HG02571 (cell line): ENCODE measurements at regions not wholly inside any gene's neighbourhood (a gene's known extent, or its start where the extent isn't known, plus 50 kb on each side); places are given as distances from the start of the nearest gene placed in this dataset.

Experiments
- ATAC-seq: cut with Tn5 transposase; IDR thresholded peaks from one replicate; pipeline ENCODE4 v1.9.1; 2021; ENCODE audit warnings: mild to moderate bottlenecking, moderate library complexity; ENCODE audit not compliant: unreplicated experiment

DNA sequence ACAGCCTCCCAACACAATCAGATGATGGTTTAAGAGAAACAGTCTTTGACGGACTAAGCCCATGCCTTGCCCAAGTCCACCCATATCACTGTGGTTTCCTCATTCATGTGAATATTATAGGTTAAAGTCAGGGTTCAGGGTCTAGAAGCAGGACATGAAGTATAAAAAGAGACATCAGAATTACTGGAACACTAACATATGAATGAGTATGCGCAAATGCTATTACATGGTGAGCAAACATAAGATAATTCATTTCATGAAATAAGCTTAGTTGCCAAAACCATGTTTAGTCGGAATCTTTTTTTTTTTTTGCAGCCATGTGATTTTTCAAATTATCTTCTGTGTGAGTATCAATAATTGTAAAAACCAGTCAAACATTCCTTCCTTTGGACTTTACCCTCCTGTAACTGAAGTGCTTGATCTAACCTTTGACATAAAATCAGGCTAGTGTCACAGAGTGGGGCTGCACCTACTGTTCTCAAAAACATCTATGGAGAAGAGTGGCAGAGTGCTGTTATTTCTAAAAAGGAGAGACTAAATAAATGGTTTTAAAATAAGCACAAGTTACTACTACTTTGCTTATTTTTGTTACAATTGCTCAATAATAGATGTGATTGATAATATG is 84.9 kb upstream of the NRIP1 start:
- ATAC-seq = no peak

DNA sequence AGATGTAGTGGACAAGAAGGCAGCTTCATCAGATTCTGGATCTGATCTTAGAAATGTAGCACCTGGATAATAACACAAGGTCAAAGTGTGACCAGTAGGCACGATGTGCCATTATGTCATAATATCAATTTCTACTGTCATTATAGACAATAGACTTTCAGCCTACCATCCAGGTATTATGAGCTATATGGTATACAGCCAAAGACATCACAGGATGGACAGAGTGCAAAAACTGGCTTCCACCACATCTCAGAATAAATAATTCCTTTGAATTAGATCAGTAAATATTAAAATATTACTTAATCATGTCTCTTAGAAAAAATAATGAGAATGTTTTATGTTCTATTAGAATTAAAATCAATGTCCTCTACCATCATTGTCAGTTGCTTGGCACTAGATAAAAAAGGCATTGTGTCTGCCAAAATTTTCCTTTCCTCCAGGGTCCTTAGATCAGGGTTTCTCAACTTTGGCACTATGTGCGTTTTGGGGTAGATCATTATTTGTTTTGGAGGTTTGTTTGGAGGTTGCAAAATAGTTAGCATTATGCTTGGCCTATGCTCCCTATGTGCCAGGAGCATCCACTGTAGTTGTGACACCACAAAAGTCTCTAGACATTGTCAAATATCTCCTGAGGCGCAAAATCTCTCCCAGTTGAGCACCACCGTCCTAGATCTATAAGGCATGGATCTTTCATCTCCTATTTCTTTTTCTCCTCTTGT is 86.7 kb upstream of the NRIP1 start:
- ATAC-seq = no peak

DNA sequence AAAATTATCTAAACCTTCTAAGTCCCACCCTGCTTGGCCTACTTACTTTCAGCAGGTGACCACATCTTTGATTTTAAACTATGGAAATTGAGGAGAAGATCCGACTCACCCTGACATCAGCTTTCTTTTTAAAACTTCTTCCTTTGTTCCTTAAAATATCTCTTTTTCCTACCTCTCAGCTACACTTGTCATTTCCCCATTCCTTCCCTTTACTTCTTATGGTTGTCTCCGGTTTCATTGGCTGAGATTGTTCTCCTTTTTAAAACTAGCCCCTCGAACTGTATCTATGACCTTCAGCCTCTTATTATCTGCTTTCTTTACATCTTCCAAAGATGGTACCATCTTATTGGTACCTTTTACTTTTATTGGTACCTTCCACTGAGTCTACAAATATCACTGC is 87.8 kb upstream of the NRIP1 start:
- no peak for ATAC-seq

DNA sequence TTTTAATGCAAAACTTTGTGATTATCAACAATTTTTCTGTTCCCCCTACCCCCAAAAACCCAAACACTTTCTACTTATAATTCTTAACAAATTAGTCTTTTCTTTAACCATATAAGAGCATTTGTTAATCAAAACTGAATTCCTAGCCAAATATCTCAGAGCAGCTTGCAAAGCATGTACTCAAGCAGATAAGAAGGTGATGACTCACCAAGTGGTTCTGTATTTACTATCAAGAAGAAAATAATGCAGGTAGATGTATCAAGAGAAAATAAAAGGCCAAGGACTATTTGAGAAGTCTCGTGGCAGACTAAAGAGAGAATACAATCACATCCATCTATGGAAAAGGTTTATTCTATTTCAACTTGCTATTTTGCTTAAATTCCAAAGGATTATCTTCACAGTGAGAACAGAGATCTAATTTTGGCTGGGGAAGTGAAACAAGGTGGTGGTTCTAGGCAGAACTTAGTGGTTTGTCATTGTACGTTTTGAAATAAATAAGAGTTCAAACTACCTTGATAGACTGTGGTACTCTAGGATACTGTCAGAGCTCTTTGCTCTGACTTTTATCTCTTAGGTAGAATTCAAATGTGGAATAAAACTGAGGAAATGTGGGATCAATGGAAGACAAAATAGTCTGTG is 94.7 kb upstream of the NRIP1 start:
- no peak for ATAC-seq

DNA sequence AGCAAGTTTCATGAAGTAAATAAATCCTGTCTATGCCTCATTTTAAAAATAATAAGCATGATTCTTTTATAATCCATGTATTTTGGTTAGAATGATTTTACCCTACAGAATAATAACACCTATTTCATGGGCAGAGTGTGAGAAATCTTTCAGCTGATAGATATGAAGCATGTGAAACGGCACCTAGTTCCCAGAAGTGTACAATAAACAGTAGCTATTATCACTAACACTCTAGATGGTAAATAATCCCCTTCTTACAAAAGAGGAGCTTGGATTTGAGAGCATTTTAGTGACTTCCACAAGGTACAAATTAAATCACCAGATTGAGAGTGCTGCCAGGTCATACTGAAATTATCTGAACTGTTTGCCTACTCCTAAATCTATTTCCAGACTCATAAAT is 95.3 kb upstream of the NRIP1 start:
- ATAC-seq = no peak

DNA sequence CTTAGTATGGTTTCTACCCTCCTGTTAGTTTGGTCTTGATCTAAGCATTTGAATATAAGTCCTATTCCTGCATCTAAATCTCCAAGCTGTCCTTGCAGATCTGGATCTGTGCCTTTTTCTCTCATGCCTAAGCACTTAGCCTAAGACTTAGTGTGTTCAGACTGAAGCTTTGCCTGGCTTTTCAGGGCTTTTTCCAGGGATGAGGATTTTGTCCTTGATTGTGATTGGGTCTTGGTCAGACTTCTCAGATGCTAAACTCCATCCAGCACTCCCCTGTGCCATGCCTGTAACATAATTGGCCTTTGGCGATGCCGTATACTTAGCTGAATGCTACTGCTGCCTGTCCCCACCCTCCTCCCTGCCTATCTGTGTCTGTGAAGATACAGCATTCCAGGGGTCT is 98.1 kb upstream of the NRIP1 start:
- ATAC-seq = no peak

DNA sequence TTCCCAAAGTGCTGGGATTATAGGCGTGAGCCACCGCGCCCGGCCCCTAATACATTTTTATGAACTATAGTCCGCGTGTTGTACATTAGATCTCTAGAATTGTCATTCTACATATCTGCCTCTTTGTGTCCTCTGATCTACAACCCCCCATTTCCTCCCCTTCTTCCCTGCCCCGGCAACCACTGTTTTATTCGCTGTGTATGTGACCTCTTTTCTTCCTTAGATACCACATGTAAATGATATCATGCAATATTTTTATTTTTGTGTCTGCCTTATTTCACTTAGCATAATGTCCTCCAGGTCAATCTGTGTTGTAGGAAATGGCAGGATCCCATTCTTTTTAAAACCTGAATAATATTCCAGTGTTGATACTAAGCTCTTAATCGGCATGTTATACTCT is 99.5 kb upstream of the NRIP1 start:
- ATAC-seq = no peak

DNA sequence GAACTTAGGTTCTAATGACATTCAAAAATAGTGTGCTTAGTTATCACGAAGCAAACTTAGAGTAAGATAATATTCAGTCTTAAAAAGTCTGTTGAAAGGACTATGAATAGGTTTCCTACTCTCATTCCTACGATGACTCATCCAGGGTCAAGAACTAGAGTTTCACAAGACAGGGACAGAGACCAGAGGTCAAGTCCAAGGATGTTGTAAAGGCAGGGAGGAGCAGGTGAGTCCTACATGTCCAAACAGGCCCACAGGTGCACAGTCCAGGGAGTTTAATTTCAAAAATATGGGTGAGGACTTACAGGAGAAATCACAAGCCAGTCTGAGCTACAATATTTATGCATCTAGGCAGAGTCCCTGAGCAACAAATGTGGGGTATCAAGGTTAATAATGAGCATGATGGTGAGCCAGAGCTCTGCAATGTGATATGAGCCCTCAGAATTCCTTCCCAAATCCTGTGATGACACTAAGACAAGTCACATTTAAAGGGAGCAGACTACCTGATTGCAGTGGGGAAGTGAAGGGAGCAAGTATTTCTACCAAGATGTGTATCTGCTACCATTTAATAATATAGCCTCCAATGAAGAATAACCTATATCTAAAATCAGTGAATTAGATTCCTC is 100.0 kb upstream of the NRIP1 start:
- no peak for ATAC-seq

DNA sequence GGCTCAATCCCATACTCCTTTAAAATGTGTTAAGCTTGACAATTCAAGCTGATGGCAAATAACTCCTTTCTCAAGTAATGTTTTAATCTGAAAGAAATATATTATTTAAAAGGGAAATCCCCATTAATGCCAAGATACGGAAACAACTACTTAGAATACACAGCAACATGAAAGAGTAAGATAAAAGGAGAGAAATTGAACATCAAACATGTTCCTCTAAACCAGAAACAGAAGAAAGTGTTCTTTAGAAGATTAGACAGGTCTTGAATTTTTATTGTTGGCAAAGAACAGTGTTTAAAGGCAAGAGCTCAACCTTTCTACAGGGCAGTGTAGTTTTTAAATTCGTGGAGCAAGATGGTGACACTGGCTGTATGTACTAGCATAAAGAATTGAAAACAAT is 105.8 kb upstream of the NRIP1 start:
- ATAC-seq = no peak

DNA sequence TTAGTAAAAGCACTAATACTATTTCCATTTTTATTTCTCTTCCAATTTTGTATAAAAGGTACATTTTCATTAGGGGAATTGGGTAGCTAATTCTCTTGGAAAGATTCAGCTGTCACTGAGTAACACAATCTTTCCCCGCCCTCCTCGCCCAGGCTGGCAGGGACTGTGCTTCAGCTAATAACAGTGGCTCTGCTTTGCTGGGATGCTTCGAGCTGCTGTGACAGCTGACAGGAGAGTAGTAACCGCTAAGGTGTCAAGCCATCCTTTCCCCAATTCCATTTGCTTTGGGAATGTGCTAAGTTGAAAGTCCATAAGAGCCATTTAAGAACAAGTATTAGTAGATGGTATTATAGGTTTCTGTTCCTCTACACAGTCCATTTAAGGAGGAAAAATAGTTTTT is 106.7 kb upstream of the NRIP1 start:
- no peak for ATAC-seq

DNA sequence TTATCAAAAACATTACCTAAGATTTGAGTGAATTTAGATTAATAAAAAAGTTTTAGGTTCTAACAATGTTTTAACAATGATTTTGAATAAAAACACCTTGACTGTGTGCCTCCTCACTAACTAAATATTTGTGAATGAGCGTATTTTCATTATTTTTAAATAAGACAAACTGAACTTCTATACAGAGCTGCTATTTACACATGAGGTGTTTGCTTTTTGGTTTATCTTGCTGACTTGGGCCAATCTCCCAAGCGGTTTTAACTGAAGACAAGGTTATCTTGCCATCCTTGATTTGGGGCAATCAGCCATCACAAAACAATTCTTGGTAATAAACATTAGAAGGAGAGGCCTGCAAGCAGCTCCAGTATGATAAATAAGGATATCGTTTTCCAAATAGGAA is 108.2 kb upstream of the NRIP1 start:
- ATAC-seq = no peak

DNA sequence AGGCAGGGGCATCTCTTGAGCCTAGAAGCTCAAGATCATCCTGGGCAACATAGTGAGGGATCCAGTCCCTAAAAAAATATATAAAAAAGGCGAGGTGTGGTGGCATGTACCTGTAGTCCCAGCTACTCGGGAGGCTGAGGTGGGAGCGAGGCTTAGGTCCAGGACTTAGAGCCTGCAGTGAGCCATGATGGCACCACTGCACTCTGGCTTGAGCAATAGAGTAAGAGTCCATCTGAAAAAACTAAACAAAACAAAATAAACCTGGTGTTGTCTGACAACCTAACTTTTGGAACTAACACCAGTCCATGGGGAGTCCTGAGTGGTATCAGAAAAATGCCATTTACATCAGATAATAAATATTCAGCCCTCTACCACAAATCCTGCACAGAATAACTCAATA is 110.1 kb upstream of the NRIP1 start:
- ATAC-seq = no peak

DNA sequence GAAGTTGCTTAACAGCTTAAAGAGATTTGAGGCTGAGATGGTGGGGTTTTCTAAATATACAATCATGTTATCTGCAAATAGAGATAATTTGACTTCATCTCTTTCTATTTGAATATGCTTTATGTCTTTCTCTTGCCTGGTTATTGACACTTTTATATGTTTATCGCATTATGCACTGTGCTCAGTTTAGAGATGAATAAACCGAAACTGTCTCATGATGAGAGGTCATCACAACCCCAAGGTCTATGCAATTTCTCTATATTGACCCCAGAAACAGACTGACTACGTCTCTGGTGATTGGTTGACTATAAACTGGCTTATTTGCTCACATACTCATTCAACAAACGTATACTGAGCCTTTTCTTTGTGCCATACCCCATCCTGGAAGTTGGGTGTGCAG is 117.9 kb upstream of the NRIP1 start:
- ATAC-seq = no peak

DNA sequence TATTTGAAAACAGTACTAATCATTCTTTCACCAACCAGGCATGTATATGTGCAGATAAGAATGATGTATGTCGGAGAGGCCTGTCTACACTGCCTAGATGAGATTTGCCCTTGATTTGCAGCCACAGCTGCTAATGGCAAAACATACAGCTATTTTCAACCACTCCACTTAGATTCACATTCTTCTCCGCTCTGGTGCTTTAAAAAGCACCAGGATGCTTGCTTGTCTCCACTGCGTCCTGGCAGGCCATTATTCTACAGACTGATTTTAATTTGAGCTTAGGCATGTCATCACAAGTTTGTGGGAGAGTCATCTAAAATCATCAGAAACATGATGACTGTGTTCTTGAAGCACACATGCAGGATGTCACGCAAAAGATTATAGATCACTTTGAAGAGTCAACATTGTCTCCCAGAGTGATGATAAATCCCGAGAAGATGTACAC is 119.0 kb upstream of the NRIP1 start:
- ATAC-seq = no peak

DNA sequence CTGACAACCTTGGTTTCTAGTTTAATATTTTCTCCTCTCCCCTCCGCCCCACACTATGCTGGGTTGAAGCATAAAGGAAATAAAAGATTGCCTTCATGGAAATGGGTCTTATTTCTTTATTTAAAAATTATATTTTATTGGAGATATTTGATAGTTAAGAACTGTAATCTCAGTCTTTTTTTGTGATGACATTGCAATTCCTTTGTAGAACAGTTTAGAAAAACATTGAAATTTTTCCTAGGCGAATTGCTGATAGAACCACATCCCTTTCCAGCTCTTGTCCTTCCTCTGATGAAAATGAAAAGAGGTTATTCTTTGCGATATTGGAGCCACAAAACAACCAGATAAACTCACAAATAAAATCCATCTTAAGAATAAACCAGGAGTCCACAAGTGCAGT is 125.6 kb upstream of the NRIP1 start:
- ATAC-seq = no peak

DNA sequence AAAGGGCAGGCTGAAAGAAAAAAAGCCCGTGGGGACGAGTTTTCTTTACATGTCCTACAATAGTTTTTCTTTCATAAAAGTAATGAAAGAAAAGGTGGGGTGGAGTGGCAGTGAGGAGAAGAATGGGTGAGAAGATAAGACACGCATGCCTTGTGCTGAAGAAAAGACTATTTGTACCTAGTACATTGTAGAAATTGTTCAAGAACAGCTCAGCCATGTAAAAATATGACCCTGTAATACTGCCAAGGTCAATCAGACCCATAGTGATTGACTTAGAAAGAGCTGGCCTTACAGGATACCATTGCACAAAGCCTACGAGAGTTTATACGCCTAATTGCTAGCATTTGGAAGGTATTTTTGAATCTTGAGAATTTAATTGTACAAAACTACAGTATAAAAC is 126.0 kb upstream of the NRIP1 start:
- ATAC-seq = no peak

DNA sequence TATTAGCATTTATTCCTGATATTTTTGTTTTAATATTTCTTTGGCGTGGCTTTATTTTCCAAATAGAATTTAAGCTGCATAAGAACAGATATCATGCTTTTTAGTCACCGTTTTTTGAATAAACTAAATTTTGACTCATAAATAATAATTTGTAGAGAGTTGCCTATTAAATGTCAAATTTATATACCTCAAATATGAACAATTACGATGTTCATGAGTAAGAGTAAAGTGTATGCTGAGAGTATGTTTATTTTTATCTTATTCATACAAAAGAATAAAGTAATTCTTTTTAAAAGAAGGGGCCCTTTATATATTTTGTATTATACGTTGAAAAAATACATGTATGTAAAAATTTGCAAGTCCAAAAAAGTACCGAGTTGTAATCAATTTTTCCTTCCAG is 126.5 kb upstream of the NRIP1 start:
- no peak for ATAC-seq

DNA sequence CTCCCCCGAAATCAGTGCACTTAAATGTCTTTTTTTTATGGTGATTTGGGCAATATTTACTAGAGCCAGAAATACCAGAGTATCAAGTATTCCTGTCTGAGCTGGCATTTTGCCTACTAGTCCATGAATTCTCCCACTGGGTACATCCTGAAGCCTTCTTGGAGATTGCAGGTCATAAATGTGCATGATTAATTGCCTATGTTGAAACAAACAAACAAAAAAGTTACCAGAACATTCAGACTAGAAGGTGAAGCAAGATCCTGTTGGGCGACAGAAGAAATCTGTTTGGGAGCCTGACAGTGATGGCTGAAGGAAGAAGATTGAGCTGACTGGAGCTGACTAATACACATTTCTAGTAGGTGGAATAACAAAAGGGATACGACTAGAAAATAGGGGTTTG is 127.4 kb upstream of the NRIP1 start:
- no peak for ATAC-seq

DNA sequence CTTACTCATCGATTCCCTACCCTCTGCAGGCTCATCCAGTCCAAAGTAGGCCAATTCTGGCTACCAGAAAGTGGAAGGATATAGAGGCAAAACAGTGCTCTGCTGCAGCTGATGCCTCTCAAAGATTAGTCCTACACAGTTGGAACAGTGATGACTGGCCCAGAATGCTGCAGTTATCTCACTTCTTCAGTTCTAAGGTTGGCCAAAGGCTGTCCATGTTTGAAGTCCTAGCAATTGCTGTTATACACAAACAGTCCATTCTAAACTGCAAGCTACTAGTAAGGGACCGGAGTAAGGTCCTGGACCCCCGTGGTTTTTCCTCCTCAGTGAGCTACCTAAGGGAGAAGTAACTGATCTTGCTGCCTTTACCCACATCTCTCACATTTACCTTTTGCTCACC is 129.1 kb upstream of the NRIP1 start:
- no peak for ATAC-seq

DNA sequence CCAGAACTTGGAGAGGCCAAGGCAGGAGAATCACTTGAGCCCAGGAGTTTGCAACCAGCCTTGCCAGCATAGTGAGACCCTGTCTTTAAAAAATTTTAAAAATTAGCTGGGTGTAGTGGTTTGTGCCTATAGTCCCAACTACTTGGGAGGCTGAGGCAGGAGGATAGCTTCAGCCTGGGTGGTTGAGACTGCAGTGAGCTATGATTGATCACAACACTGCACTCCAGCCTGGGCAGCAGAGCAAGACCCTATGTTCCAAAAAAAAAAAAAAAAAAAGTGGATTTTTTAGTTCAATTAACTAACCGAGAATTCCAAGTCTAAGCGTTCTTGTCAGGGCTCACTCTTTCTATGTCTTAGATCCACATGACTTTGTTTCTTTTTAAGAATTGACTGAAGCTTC is 130.3 kb upstream of the NRIP1 start:
- ATAC-seq = no peak

DNA sequence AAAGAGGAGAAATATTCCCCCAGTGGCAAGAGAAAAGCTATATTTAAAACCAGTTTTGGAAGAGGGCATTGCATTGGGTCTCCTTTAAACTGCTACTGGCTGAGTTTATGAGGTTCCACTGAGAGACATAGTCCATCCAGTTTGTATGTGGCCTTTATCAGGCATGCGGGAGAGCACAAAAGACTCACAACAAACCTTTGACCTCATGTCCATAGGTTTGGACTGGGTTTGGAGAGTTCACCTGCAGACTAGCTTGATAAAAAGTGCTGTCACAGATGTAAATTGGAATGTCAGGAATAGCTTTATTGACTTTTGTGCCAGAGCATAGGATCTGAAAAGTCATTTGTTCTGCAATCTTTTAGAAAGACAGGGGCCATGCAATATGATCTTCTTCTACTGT is 131.0 kb upstream of the NRIP1 start:
- no peak for ATAC-seq

DNA sequence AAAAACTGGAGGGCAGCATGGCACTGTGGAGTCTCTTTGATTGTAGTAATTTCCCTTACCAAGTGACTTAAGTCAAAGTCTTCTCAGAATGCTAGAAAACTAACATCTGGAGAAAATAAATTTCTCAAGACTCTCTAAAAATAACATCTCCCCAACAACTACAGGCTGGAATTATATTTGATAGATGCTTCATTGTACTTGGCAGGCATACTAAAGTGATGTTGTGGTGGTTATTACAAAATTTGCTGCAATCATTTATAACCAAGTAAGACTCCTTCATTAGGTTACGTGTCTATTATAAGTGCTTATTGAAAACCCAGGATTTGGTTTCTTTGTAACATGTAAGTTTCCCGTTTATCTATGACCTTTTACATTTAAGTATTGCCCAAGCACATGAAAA is 132.9 kb upstream of the NRIP1 start:
- ATAC-seq = no peak
